Glutamatergic neuron (in vitro differentiated cells): ENCODE measurements at regions not wholly inside any gene's neighbourhood (a gene's known extent, or its start where the extent isn't known, plus 50 kb on each side); places are given as distances from the start of the nearest gene placed in this dataset.

Experiments
- DNase-seq: peaks from one replicate; pipeline ENCODE4 v3.0.0; 2022
- H3K27ac Mint-ChIP-seq: one replicate; pipeline ENCODE4 v1.8.0; 2020; ENCODE audit warnings: mild to moderate bottlenecking, mixed read lengths, inconsistent platforms; ENCODE audit not compliant: unreplicated experiment
- H3K27me3 Mint-ChIP-seq: one replicate; pipeline ENCODE4 v1.8.0; 2020; ENCODE audit warnings: mild to moderate bottlenecking, moderate library complexity, mixed read lengths, inconsistent platforms; ENCODE audit not compliant: unreplicated experiment
- H3K36me3 Mint-ChIP-seq: one replicate; pipeline ENCODE4 v1.8.0; 2020; ENCODE audit warnings: mild to moderate bottlenecking, mixed read lengths, inconsistent platforms; ENCODE audit not compliant: unreplicated experiment
- H3K4me1 Mint-ChIP-seq: one replicate; pipeline ENCODE4 v1.8.0; 2020; ENCODE audit warnings: mild to moderate bottlenecking, low read depth, mixed read lengths, inconsistent platforms; ENCODE audit not compliant: unreplicated experiment
- H3K4me3 Mint-ChIP-seq: one replicate; pipeline ENCODE4 v1.8.0; 2020; ENCODE audit warnings: mild to moderate bottlenecking, mixed read lengths, inconsistent platforms; ENCODE audit not compliant: unreplicated experiment
- H3K9me3 Mint-ChIP-seq: one replicate; pipeline ENCODE4 v1.8.0; 2020; ENCODE audit warnings: mild to moderate bottlenecking, moderate library complexity, mixed read lengths, inconsistent platforms; ENCODE audit not compliant: unreplicated experiment
- CTCF ChIP-seq: fragments of 200-600 bp; sonication (generic); IDR thresholded peaks from one replicate; pipeline ENCODE4 v1.5.0; 2021; ENCODE audit not compliant: partially characterized antibody, unreplicated experiment

- H3K4me3 Mint-ChIP-seq, result no peak overlapping the region
- no peak for TF ChIP-seq CTCF
- H3K27me3 Mint-ChIP-seq, result no peaks in the 10 kb centered on the region
- no peaks in the 10 kb centered on the region for H3K4me1 Mint-ChIP-seq
- no peaks in the 10 kb centered on the region for H3K9me3 Mint-ChIP-seq
- no peak overlapping the region for H3K27ac Mint-ChIP-seq
- no peaks in the 10 kb centered on the region for H3K36me3 Mint-ChIP-seq
- DNase-seq, result no peak
Observed at GRCh38 chr4:179803857-179804256, 2361.6 kb upstream of the AGA start.

- H3K4me3 Mint-ChIP-seq, result no peak overlapping the region
- no peaks in the 10 kb centered on the region for H3K9me3 Mint-ChIP-seq
- no peak for TF ChIP-seq CTCF
- no peaks in the 10 kb centered on the region for H3K36me3 Mint-ChIP-seq
- H3K4me1 Mint-ChIP-seq, result no peaks in the 10 kb centered on the region
- H3K27ac Mint-ChIP-seq, result no peak overlapping the region
- no peak for DNase-seq
- H3K27me3 Mint-ChIP-seq, result no peaks in the 10 kb centered on the region
Observed at GRCh38 chr4:179804440-179804839, 2362.2 kb upstream of the AGA start.

GRCh38 chr4:179817317-179817716 is 2375.1 kb upstream of the AGA start:
- H3K4me1 Mint-ChIP-seq, result no peaks in the 10 kb centered on the region
- no peak overlapping the region for H3K27ac Mint-ChIP-seq
- H3K36me3 Mint-ChIP-seq, result no peaks in the 10 kb centered on the region
- H3K27me3 Mint-ChIP-seq, result no peaks in the 10 kb centered on the region
- H3K9me3 Mint-ChIP-seq, result no peaks in the 10 kb centered on the region
- TF ChIP-seq CTCF, result no peak
- no peak overlapping the region for H3K4me3 Mint-ChIP-seq
- DNase-seq, result no peak

GRCh38 chr4:179823342-179823741 is 2381.1 kb upstream of the AGA start:
- H3K4me3 Mint-ChIP-seq, result no peak overlapping the region
- TF ChIP-seq CTCF, result no peak
- H3K9me3 Mint-ChIP-seq, result no peaks in the 10 kb centered on the region
- H3K36me3 Mint-ChIP-seq, result no peaks in the 10 kb centered on the region
- H3K4me1 Mint-ChIP-seq, result no peaks in the 10 kb centered on the region
- H3K27ac Mint-ChIP-seq, result no peak overlapping the region
- H3K27me3 Mint-ChIP-seq, result peaks cover 2% of the 10 kb centered on the region
- DNase-seq, result no peak

GRCh38 chr4:179831274-179831673 is 2389.0 kb upstream of the AGA start:
- no peak overlapping the region for H3K27ac Mint-ChIP-seq
- no peak for TF ChIP-seq CTCF
- H3K4me1 Mint-ChIP-seq, result peaks cover 12% of the 10 kb centered on the region
- no peaks in the 10 kb centered on the region for H3K36me3 Mint-ChIP-seq
- H3K27me3 Mint-ChIP-seq, result no peaks in the 10 kb centered on the region
- no peak overlapping the region for H3K4me3 Mint-ChIP-seq
- no peaks in the 10 kb centered on the region for H3K9me3 Mint-ChIP-seq
- no peak for DNase-seq
